ENCODE measurements at regions not wholly inside any gene's neighbourhood (a gene's known extent, or its start where the extent isn't known, plus 50 kb on each side); places are given as distances from the start of the nearest gene placed in this dataset.

DNA sequence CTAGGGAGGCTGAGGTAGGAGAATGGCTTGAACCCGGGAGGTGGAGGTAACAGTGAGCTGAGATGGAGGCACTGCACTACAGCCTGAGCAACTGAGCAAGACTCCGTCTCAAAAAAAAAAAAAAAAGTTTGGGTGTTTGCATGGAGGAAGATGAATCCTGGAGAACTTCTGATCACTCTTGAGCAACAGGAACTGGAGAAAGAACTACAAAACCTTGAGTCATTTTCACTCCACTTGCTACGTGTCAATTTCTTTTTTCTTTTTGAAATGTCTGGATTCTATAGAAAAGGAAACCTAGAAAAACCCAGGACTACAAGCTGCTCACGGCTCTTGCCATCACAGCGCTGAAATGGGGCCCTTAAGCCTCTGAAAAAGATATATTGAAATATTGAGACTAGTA is 189.6 kb upstream of the NRP1 start:
- no peak overlapping the region for H3K4me3 ChIP-seq
- no peaks in the 10 kb centered on the region for H3K4me1 ChIP-seq
- H3K27ac ChIP-seq: no peak overlapping the region
- no peaks in the 10 kb centered on the region for H3K9me3 ChIP-seq
- 87 to 93% (median 92%) methylated on average over 5 of the region's 5 CpGs for WGBS, 5 donors
- H3K36me3 ChIP-seq: no peaks in the 10 kb centered on the region
- H3K27me3 ChIP-seq: no peaks in the 10 kb centered on the region
- intact Hi-C loops (cut with DNase I; ENCODE audit: low total_unique reads): no loop called here
- no peak for DNase-seq
- TF ChIP-seq, protein P1, sequence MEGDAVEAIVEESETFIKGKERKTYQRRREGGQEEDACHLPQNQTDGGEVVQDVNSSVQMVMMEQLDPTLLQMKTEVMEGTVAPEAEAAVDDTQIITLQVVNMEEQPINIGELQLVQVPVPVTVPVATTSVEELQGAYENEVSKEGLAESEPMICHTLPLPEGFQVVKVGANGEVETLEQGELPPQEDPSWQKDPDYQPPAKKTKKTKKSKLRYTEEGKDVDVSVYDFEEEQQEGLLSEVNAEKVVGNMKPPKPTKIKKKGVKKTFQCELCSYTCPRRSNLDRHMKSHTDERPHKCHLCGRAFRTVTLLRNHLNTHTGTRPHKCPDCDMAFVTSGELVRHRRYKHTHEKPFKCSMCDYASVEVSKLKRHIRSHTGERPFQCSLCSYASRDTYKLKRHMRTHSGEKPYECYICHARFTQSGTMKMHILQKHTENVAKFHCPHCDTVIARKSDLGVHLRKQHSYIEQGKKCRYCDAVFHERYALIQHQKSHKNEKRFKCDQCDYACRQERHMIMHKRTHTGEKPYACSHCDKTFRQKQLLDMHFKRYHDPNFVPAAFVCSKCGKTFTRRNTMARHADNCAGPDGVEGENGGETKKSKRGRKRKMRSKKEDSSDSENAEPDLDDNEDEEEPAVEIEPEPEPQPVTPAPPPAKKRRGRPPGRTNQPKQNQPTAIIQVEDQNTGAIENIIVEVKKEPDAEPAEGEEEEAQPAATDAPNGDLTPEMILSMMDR (IDR thresholded peaks at IDR 0.05): no peak
- TF ChIP-seq POLR2A (IDR thresholded peaks at IDR 0.05) (no peak), EP300 (IDR thresholded peaks at IDR 0.05) (no peak)

DNA sequence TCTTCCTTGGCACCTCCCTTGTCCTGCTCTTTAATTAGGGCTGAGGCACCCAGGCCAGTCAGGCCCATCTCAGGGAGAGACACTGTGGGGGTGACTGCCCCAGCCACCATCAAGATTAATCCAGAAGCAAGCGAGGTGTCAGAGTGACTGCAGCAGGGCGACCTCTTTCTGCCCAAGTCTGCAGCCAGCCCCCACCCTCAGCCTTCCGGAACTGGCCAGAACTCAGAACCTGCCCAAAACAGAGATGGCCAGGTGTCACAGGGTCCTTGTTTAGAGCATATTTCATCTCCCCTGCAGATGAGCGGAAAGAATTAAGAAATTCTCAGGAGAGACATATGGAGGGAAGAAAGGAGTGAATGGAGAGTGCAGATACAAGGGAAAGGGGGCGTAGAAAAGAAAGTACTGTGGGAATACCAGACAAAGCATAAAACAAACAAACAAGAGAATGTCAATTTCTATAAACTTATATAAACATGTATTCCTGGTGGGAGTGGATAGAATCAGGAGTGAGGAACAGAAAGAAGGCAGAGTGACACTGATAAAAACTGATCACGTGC is 188.8 kb upstream of the NRP1 start:
- Histone ChIP-seq H3K27me3 (no peaks in the 10 kb centered on the region), H3K4me3 (no peak overlapping the region), H3K27ac (no peak overlapping the region), H3K9me3 (no peaks in the 10 kb centered on the region), H3K4me1 (no peaks in the 10 kb centered on the region), H3K36me3 (no peaks in the 10 kb centered on the region)
- intact Hi-C loops (cut with DNase I; ENCODE audit: low total_unique reads): no loop called here
- DNase-seq: no peak
- 88 to 94% (median 93%) methylated on average over 6 of the region's 6 CpGs for WGBS, 5 donors
- TF ChIP-seq EP300 (IDR thresholded peaks at IDR 0.05): no peak
- TF ChIP-seq, protein P1 (IDR thresholded peaks at IDR 0.05): no peak
- no peak for TF ChIP-seq POLR2A (IDR thresholded peaks at IDR 0.05)
- no peak for TF ChIP-seq POLR2AphosphoS5 (IDR thresholded peaks at IDR 0.05)

DNA sequence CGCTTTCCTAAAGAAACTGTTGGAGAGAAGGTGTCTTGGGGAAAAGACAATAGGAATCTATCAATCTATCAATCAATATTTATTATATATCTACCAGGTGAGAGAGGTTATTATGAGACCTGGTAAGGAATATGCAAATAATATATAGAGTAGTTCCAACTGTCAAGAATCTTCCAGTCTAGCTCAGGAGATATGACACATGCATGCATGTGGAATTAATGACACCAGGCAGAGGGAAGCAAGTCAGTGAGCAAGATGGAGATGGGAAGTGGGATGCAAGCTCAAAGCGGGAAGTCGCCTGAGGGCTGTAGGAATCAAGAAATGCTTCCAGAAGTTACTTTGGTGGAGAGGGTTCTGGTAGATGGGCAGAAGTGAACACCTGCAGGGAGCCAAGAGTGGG is 187.4 kb upstream of the NRP1 start:
- no peaks in the 10 kb centered on the region for H3K4me1 ChIP-seq
- H3K9me3 ChIP-seq: no peaks in the 10 kb centered on the region
- H3K27me3 ChIP-seq: no peaks in the 10 kb centered on the region
- no peak overlapping the region for H3K4me3 ChIP-seq
- H3K27ac ChIP-seq: no peak overlapping the region
- no peaks in the 10 kb centered on the region for H3K36me3 ChIP-seq
- TF ChIP-seq POLR2A (IDR thresholded peaks at IDR 0.05) (no peak), POLR2AphosphoS5 (IDR thresholded peaks at IDR 0.05) (no peak), EP300 (IDR thresholded peaks at IDR 0.05) (no peak)
- TF ChIP-seq, protein P1 (IDR thresholded peaks at IDR 0.05): no peak
- 91 to 97% (median 95%) methylated on average over 3 of the region's 3 CpGs for WGBS, 5 donors
- no peak for DNase-seq
- intact Hi-C loops (cut with DNase I; ENCODE audit: low total_unique reads): no loop called here

- WGBS, 5 donors: 13 to 42% (median 27%) methylated on average over 4 of the region's 4 CpGs
- Histone ChIP-seq H3K27ac (no peak overlapping the region), H3K4me3 (no peak overlapping the region), H3K36me3 (no peaks in the 10 kb centered on the region), H3K9me3 (no peaks in the 10 kb centered on the region), H3K27me3 (no peaks in the 10 kb centered on the region), H3K4me1 (no peaks in the 10 kb centered on the region)
- no peak for TF ChIP-seq POLR2AphosphoS5 (IDR thresholded peaks at IDR 0.05)
- TF ChIP-seq, protein P1 (IDR thresholded peaks at IDR 0.05): no peak
- no peak for TF ChIP-seq EP300 (IDR thresholded peaks at IDR 0.05)
- no peak for TF ChIP-seq POLR2A (IDR thresholded peaks at IDR 0.05)
- intact Hi-C loops (cut with DNase I; ENCODE audit: low total_unique reads): no loop called here
- DNase-seq: peak in 1 of 2 donors; percentile 13
Observed at GRCh38 chr10:33521062-33521461, 186.6 kb upstream of the NRP1 start.

Data from stomach (tissue), 8 donors.